Memory B cell (primary cell): ENCODE measurements at regions not wholly inside any gene's neighbourhood (a gene's known extent, or its start where the extent isn't known, plus 50 kb on each side); places are given as distances from the start of the nearest gene placed in this dataset.

Experiments used
- ATAC-seq: fragments of 150-1000 bp; cut with Tn5 transposase; 2 replicates; pipeline ENCODE4 v1.10.0; 2021; ENCODE audit warnings: low read depth, mild to moderate bottlenecking, moderate library complexity
- DNase-seq, 2 donors: peaks; one replicate each; pipeline ENCODE4 v3.0.0; 2022; ENCODE audit warnings: low spot score in 2 of 2
- H3K27ac Mint-ChIP-seq: one replicate; pipeline ENCODE4 v1.8.0; 2022; ENCODE audit warnings: mild to moderate bottlenecking, moderate library complexity, mixed read lengths
- H3K27me3 Mint-ChIP-seq: one replicate; pipeline ENCODE4 v1.8.0; 2022; ENCODE audit warnings: mixed read lengths
- H3K36me3 Mint-ChIP-seq: one replicate; pipeline ENCODE4 v1.8.0; 2022; ENCODE audit warnings: mild to moderate bottlenecking, mixed read lengths
- H3K4me1 Mint-ChIP-seq: one replicate; pipeline ENCODE4 v1.8.0; 2022; ENCODE audit warnings: mixed read lengths
- H3K4me3 Mint-ChIP-seq: one replicate; pipeline ENCODE4 v1.8.0; 2022; ENCODE audit warnings: mild to moderate bottlenecking, moderate library complexity, mixed read lengths
- H3K9me3 Mint-ChIP-seq: one replicate; pipeline ENCODE4 v1.8.0; 2022; ENCODE audit warnings: mixed read lengths

- ATAC-seq (no peak), DNase-seq (no peak)
- no peaks in the 10 kb centered on the region for H3K36me3 Mint-ChIP-seq
- peaks cover 1% of the 10 kb centered on the region for H3K9me3 Mint-ChIP-seq
- H3K27me3 Mint-ChIP-seq = peaks cover 6% of the 10 kb centered on the region
- no peak overlapping the region for H3K27ac Mint-ChIP-seq
- no peak overlapping the region for H3K4me3 Mint-ChIP-seq
- no peaks in the 10 kb centered on the region for H3K4me1 Mint-ChIP-seq
Measured at GRCh38 chr17:15048381-15048780, 216.7 kb downstream of the PMP22 start.

GRCh38 chr17:15042311-15042710 is 222.8 kb downstream of the PMP22 start:
- Mint-ChIP-seq H3K9me3 (peaks cover 1% of the 10 kb centered on the region), H3K27me3 (peaks cover 3% of the 10 kb centered on the region), H3K4me1 (no peaks in the 10 kb centered on the region), H3K36me3 (no peaks in the 10 kb centered on the region), H3K27ac (no peak overlapping the region), H3K4me3 (no peak overlapping the region)
- ATAC-seq (no peak), DNase-seq (no peak)

- Mint-ChIP-seq H3K9me3 (peaks cover 4% of the 10 kb centered on the region), H3K27me3 (peaks cover 3% of the 10 kb centered on the region), H3K36me3 (no peaks in the 10 kb centered on the region), H3K27ac (no peak overlapping the region), H3K4me3 (no peak overlapping the region), H3K4me1 (no peaks in the 10 kb centered on the region)
- ATAC-seq = no peak
- DNase-seq = no peak
Measured at GRCh38 chr17:15039366-15039765, 225.8 kb downstream of the PMP22 start.

GRCh38 chr17:15038656-15039055 is 226.5 kb downstream of the PMP22 start:
- Mint-ChIP-seq H3K9me3 (peaks cover 3% of the 10 kb centered on the region), H3K36me3 (no peaks in the 10 kb centered on the region), H3K27me3 (no peaks in the 10 kb centered on the region), H3K4me1 (no peaks in the 10 kb centered on the region), H3K27ac (no peak overlapping the region), H3K4me3 (no peak overlapping the region)
- DNase-seq (no peak), ATAC-seq (no peak)

GRCh38 chr17:15036238-15036637 is 228.9 kb downstream of the PMP22 start:
- Mint-ChIP-seq H3K27ac (no peak overlapping the region), H3K36me3 (no peaks in the 10 kb centered on the region)

GRCh38 chr17:15031975-15032374 is 233.2 kb downstream of the PMP22 start:
- ATAC-seq (no peak), DNase-seq (no peak)
- Mint-ChIP-seq H3K36me3 (no peaks in the 10 kb centered on the region), H3K4me1 (no peaks in the 10 kb centered on the region), H3K4me3 (no peak overlapping the region), H3K27me3 (peaks cover 6% of the 10 kb centered on the region), H3K27ac (no peak overlapping the region), H3K9me3 (peaks cover 3% of the 10 kb centered on the region)

More at GRCh38 chr17:15036238-15036637, 228.9 kb downstream of the PMP22 start:
- peaks cover 4% of the 10 kb centered on the region for H3K27me3 Mint-ChIP-seq
- H3K4me3 Mint-ChIP-seq = no peak overlapping the region
- DNase-seq (no peak), ATAC-seq (no peak)
- H3K9me3 Mint-ChIP-seq = peaks cover 3% of the 10 kb centered on the region
- no peaks in the 10 kb centered on the region for H3K4me1 Mint-ChIP-seq

- H3K9me3 Mint-ChIP-seq = no peaks in the 10 kb centered on the region
- DNase-seq = no peak
- H3K4me3 Mint-ChIP-seq = no peak overlapping the region
- no peak overlapping the region for H3K27ac Mint-ChIP-seq
- no peaks in the 10 kb centered on the region for H3K36me3 Mint-ChIP-seq
- ATAC-seq = no peak
- H3K4me1 Mint-ChIP-seq = no peaks in the 10 kb centered on the region
- H3K27me3 Mint-ChIP-seq = peaks cover 6% of the 10 kb centered on the region
Measured at GRCh38 chr17:15029469-15029868, 235.7 kb downstream of the PMP22 start.

GRCh38 chr17:15027853-15028252 is 237.3 kb downstream of the PMP22 start:
- peaks cover 6% of the 10 kb centered on the region for H3K27me3 Mint-ChIP-seq
- H3K36me3 Mint-ChIP-seq = no peaks in the 10 kb centered on the region
- ATAC-seq (no peak), DNase-seq (no peak)
- no peak overlapping the region for H3K27ac Mint-ChIP-seq
- H3K4me3 Mint-ChIP-seq = no peak overlapping the region
- H3K4me1 Mint-ChIP-seq = no peaks in the 10 kb centered on the region
- no peaks in the 10 kb centered on the region for H3K9me3 Mint-ChIP-seq

GRCh38 chr17:15026088-15026487 is 239.0 kb downstream of the PMP22 start:
- Mint-ChIP-seq H3K27me3 (peaks cover 2% of the 10 kb centered on the region), H3K9me3 (no peaks in the 10 kb centered on the region), H3K4me3 (no peak overlapping the region), H3K36me3 (no peaks in the 10 kb centered on the region), H3K27ac (no peak overlapping the region), H3K4me1 (no peaks in the 10 kb centered on the region)
- DNase-seq (no peak), ATAC-seq (no peak)

- Mint-ChIP-seq H3K27me3 (no peaks in the 10 kb centered on the region), H3K36me3 (no peaks in the 10 kb centered on the region), H3K4me3 (no peak overlapping the region), H3K9me3 (no peaks in the 10 kb centered on the region), H3K27ac (no peak overlapping the region), H3K4me1 (no peaks in the 10 kb centered on the region)
- no peak for DNase-seq
- no peak for ATAC-seq
Measured at GRCh38 chr17:15023589-15024336, 241.4 kb downstream of the PMP22 start.

GRCh38 chr17:15019158-15019557 is 246.0 kb downstream of the PMP22 start:
- ATAC-seq = no peak
- H3K27ac Mint-ChIP-seq = no peak overlapping the region
- no peaks in the 10 kb centered on the region for H3K27me3 Mint-ChIP-seq
- no peaks in the 10 kb centered on the region for H3K36me3 Mint-ChIP-seq
- no peak for DNase-seq
- H3K9me3 Mint-ChIP-seq = no peaks in the 10 kb centered on the region
- H3K4me3 Mint-ChIP-seq = no peak overlapping the region
- H3K4me1 Mint-ChIP-seq = no peaks in the 10 kb centered on the region

GRCh38 chr17:15012351-15012980 is 252.7 kb downstream of the PMP22 start:
- Mint-ChIP-seq H3K27ac (no peak overlapping the region), H3K4me1 (no peaks in the 10 kb centered on the region)
- no peak for ATAC-seq

GRCh38 chr17:15009087-15009486 is 256.0 kb downstream of the PMP22 start:
- Mint-ChIP-seq H3K27me3 (no peaks in the 10 kb centered on the region), H3K36me3 (no peaks in the 10 kb centered on the region), H3K9me3 (peaks cover 2% of the 10 kb centered on the region), H3K4me1 (no peaks in the 10 kb centered on the region), H3K4me3 (no peak overlapping the region), H3K27ac (no peak overlapping the region)
- DNase-seq (no peak), ATAC-seq (no peak)

More at GRCh38 chr17:15012351-15012980, 252.7 kb downstream of the PMP22 start:
- Mint-ChIP-seq H3K9me3 (no peaks in the 10 kb centered on the region), H3K36me3 (no peaks in the 10 kb centered on the region), H3K4me3 (no peak overlapping the region), H3K27me3 (no peaks in the 10 kb centered on the region)
- no peak for DNase-seq

- no peaks in the 10 kb centered on the region for H3K27me3 Mint-ChIP-seq
- no peak overlapping the region for H3K4me3 Mint-ChIP-seq
- peaks cover 2% of the 10 kb centered on the region for H3K9me3 Mint-ChIP-seq
- H3K27ac Mint-ChIP-seq = no peak overlapping the region
- H3K4me1 Mint-ChIP-seq = no peaks in the 10 kb centered on the region
- no peak for DNase-seq
- ATAC-seq = no peak
- no peaks in the 10 kb centered on the region for H3K36me3 Mint-ChIP-seq
Measured at GRCh38 chr17:15007147-15007553, 258.0 kb downstream of the PMP22 start.
